ENCODE measurements at regions not wholly inside any gene's neighbourhood (a gene's known extent, or its start where the extent isn't known, plus 50 kb on each side); places are given as distances from the start of the nearest gene placed in this dataset.
"Not testable (repeated sequence)": the region's sequence is repeated elsewhere in the genome, so short reads cannot be mapped to it uniquely, and the experiment has no call there.

DNA sequence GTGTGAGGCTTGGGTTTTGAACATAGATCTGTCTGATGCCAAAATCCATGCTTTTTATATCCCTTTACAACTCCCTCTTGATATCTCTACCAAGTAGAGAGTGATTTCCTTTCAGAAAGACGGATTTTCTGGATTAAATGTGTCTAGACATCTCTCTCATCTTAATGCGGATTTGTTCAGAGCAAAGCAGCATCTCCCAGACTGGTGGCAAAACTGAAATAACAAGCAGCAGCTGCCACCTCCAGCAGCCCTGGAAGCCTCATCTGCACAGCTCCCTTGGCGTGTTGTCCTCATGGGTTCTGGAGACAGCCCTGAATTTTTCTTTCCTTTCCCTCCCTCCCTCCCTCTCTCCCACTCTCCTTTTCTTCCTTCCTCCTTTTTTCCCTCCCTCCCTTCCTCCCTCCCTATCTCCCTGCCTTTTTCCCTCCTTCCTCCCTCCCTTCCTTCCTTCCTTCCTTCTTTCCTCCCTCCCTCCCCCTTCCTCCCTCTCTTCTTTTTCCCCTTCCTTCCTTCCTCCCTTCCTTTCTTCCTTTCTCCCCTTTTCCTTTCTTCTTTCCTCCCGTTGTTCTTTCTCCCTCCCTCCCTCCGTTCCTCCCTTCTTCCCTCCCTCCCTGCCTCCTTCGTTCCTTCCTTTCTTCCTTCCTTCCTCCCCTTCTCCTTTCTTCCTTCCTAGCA is 639.9 kb downstream of the TYW1 start:
- peaks cover 2% of the 10 kb centered on the region for H3K9me3 ChIP-seq (ENCODE audit: control insufficient read depth, insufficient read depth, low read length)
- no peak overlapping the region for H3K27ac ChIP-seq (ENCODE audit: low read depth, low read length)
- DNase-seq (ENCODE audit: low read depth in 4 of 6, low spot score in 6 of 6) = peak in 1 of 6 donors; percentile 64
- H3K27me3 ChIP-seq (ENCODE audit: control insufficient read depth, insufficient read depth, low read length) = peaks cover 4% of the 10 kb centered on the region
- no peak overlapping the region for H3K4me3 ChIP-seq (ENCODE audit: low read depth, low read length)
- WGBS (ENCODE audit: insufficient coverage) = 75% methylated on average over 5 of the region's 6 CpGs
- no peaks in the 10 kb centered on the region for H3K36me3 ChIP-seq (ENCODE audit: control insufficient read depth, insufficient read depth, low read length)
- no peaks in the 10 kb centered on the region for H3K4me1 ChIP-seq (ENCODE audit: control insufficient read depth, insufficient read depth, low read length)

DNA sequence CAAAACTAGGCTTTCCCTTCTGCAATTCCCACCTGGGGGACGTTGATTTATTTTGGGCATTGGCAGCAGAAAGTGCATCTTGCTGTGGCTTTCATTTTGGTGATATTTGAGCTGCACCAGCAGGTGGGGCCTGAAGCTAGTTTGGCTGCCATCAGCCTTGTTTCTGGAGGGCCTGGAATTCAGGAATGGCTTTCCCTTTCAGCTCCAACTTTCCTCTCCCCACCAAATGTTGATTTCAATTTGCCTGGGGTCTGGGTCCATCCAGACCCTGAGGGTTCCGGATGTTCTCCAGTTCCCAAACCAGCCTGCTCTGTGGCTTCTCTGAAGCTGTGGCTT is 640.4 kb downstream of the TYW1 start:
- DNase-seq (ENCODE audit: low read depth in 4 of 6, low spot score in 6 of 6) = peak in 2 of 6 donors; percentile 51 to 53
- no peak overlapping the region for H3K4me3 ChIP-seq (ENCODE audit: low read depth, low read length)
- H3K4me1 ChIP-seq (ENCODE audit: control insufficient read depth, insufficient read depth, low read length) = no peaks in the 10 kb centered on the region
- no peak overlapping the region for H3K27ac ChIP-seq (ENCODE audit: low read depth, low read length)
- no peaks in the 10 kb centered on the region for H3K36me3 ChIP-seq (ENCODE audit: control insufficient read depth, insufficient read depth, low read length)
- H3K9me3 ChIP-seq (ENCODE audit: control insufficient read depth, insufficient read depth, low read length) = peaks cover 2% of the 10 kb centered on the region
- WGBS (ENCODE audit: insufficient coverage) = 92% methylated on average over 1 of the region's 2 CpGs
- H3K27me3 ChIP-seq (ENCODE audit: control insufficient read depth, insufficient read depth, low read length) = peaks cover 2% of the 10 kb centered on the region

DNA sequence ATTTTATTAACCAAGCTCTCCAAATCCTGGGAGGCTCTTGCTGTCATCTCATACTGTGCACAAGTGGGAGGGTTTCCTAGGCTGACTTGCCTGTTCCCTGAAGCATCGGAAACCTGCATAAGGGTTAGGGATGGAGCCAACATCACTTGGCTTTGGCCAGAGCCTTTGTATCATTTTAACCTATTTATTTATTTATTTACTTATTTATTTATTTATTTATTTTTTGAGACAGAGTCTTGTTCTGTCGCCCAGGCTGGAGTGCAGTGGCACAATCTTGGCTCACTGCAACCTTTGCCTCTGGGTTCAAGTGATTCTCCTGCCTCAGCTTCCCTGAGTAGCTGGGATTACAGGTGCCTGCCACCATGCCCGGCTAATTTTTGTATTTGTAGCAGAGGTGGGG is 645.9 kb downstream of the TYW1 start:
- H3K27ac ChIP-seq (ENCODE audit: low read depth, low read length); H3K4me1 ChIP-seq (ENCODE audit: control insufficient read depth, insufficient read depth, low read length); H3K9me3 ChIP-seq (ENCODE audit: control insufficient read depth, insufficient read depth, low read length); H3K36me3 ChIP-seq (ENCODE audit: control insufficient read depth, insufficient read depth, low read length); H3K27me3 ChIP-seq (ENCODE audit: control insufficient read depth, insufficient read depth, low read length); H3K4me3 ChIP-seq (ENCODE audit: low read depth, low read length); DNase-seq (ENCODE audit: low read depth in 4 of 6, low spot score in 6 of 6): not testable (repeated sequence)
- no CpG with 5 or more reads among the region's 3 CpGs for WGBS (ENCODE audit: insufficient coverage)

DNA sequence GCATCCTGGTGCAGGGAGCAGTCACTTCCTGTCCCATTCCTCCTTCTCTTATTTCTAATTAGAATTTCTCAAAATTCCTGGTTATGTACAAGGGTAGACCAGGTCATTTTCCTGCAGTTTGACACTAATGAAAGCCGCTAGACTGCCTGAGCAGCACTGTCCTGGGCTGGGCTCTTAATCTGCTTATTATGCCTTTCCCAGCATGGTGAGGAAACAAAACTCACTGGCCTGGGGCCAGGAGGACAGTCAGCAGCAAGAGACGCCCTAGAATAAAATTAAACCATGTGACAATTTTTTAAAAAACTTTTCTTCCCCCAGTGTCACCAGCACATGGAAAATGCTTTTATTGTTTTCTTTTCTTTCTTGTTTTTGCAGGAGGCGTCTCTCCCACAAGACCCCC is 647.5 kb downstream of the TYW1 start:
- H3K9me3 ChIP-seq (ENCODE audit: control insufficient read depth, insufficient read depth, low read length) = no peaks in the 10 kb centered on the region
- no peaks in the 10 kb centered on the region for H3K27me3 ChIP-seq (ENCODE audit: control insufficient read depth, insufficient read depth, low read length)
- 50% methylated on average over 1 of the region's 3 CpGs for WGBS (ENCODE audit: insufficient coverage)
- no peak overlapping the region for H3K27ac ChIP-seq (ENCODE audit: low read depth, low read length)
- DNase-seq (ENCODE audit: low read depth in 4 of 6, low spot score in 6 of 6) = peak in 1 of 6 donors; percentile 56
- peaks cover 3% of the 10 kb centered on the region for H3K4me1 ChIP-seq (ENCODE audit: control insufficient read depth, insufficient read depth, low read length)
- no peaks in the 10 kb centered on the region for H3K36me3 ChIP-seq (ENCODE audit: control insufficient read depth, insufficient read depth, low read length)
- H3K4me3 ChIP-seq (ENCODE audit: low read depth, low read length) = no peak overlapping the region

DNA sequence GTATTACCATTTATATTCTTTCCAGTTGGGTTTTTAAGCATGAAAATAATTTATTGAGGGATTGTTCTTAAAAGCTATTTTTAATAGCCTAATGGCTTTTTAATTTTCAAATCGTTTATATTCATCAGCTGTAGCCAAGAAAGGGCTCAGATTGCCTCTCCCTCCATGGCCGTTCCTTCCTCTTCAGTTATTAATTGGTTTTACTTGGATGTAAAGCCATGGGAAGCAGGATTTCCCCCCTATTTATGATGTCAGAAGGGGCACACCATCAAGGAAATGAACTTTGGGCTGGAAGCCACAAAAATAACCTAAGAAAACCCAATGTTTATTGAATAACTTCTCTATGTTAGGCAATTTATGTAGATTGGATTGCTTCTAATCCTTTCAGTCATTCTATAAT is 656.3 kb downstream of the TYW1 start:
- H3K27ac ChIP-seq (ENCODE audit: low read depth, low read length) = no peak overlapping the region
- H3K9me3 ChIP-seq (ENCODE audit: control insufficient read depth, insufficient read depth, low read length) = no peaks in the 10 kb centered on the region
- no peaks in the 10 kb centered on the region for H3K4me1 ChIP-seq (ENCODE audit: control insufficient read depth, insufficient read depth, low read length)
- H3K36me3 ChIP-seq (ENCODE audit: control insufficient read depth, insufficient read depth, low read length) = no peaks in the 10 kb centered on the region
- WGBS (ENCODE audit: insufficient coverage) = no CpG with 5 or more reads among the region's 2 CpGs
- H3K27me3 ChIP-seq (ENCODE audit: control insufficient read depth, insufficient read depth, low read length) = no peaks in the 10 kb centered on the region
- no peak for DNase-seq (ENCODE audit: low read depth in 4 of 6, low spot score in 6 of 6)
- no peak overlapping the region for H3K4me3 ChIP-seq (ENCODE audit: low read depth, low read length)

DNA sequence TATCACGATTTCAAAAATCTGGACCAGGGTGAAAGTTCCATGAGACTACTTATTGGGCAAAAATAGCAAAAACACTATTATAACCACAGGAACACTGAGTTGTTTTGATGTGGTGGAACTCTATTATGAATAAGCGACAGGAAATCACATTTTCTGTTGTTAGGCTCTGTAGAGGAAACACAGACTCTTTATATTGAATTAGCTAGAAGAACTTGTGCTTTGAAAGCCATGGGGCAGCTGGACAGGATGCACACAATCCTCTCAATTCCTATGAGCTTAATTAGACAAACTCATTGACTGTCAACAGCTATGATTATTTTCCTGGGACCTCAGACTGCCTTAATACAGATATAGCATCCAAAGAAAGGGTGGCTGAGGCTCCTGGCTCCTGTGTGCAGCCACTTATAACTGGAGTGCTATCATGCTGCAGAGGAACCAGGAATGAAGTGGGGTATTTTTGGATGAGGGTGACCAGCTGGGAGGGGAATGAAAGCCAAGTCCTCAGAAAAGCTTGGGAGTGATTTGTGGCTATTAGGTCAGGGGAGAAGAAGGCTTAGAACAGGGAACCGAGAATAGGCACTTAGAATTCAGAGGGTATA is 657.3 kb downstream of the TYW1 start:
- H3K36me3 ChIP-seq (ENCODE audit: control insufficient read depth, insufficient read depth, low read length) = no peaks in the 10 kb centered on the region
- no peak overlapping the region for H3K27ac ChIP-seq (ENCODE audit: low read depth, low read length)
- no peak for DNase-seq (ENCODE audit: low read depth in 4 of 6, low spot score in 6 of 6)
- H3K4me3 ChIP-seq (ENCODE audit: low read depth, low read length) = no peak overlapping the region
- no CpG with 5 or more reads among the region's 3 CpGs for WGBS (ENCODE audit: insufficient coverage)
- no peaks in the 10 kb centered on the region for H3K27me3 ChIP-seq (ENCODE audit: control insufficient read depth, insufficient read depth, low read length)
- no peaks in the 10 kb centered on the region for H3K4me1 ChIP-seq (ENCODE audit: control insufficient read depth, insufficient read depth, low read length)
- H3K9me3 ChIP-seq (ENCODE audit: control insufficient read depth, insufficient read depth, low read length) = no peaks in the 10 kb centered on the region

DNA sequence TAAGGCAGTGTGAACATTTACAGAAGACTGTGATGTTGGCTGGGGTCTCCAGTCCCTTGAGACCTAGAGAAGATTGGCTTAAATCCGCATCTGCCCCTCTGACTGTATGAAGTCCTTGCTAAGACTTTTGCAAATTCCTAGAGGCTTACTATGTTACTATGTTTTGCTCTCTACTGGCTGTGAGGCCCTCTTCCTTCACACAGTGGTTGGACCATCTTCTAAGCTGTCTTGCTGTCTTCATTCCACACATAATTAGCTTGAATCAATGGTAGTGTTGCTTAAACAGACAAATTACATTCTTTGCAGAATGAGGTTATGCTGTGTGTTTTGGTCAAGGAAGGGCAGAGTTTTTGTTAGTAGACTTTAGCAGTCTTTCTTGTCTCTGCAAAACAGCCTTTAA is 658.0 kb downstream of the TYW1 start:
- no peak overlapping the region for H3K27ac ChIP-seq (ENCODE audit: low read depth, low read length)
- WGBS (ENCODE audit: insufficient coverage) = 88% methylated on average over 1 of the region's 1 CpG
- no peak overlapping the region for H3K4me3 ChIP-seq (ENCODE audit: low read depth, low read length)
- no peaks in the 10 kb centered on the region for H3K36me3 ChIP-seq (ENCODE audit: control insufficient read depth, insufficient read depth, low read length)
- H3K4me1 ChIP-seq (ENCODE audit: control insufficient read depth, insufficient read depth, low read length) = no peaks in the 10 kb centered on the region
- no peaks in the 10 kb centered on the region for H3K27me3 ChIP-seq (ENCODE audit: control insufficient read depth, insufficient read depth, low read length)
- no peak for DNase-seq (ENCODE audit: low read depth in 4 of 6, low spot score in 6 of 6)
- H3K9me3 ChIP-seq (ENCODE audit: control insufficient read depth, insufficient read depth, low read length) = no peaks in the 10 kb centered on the region

DNA sequence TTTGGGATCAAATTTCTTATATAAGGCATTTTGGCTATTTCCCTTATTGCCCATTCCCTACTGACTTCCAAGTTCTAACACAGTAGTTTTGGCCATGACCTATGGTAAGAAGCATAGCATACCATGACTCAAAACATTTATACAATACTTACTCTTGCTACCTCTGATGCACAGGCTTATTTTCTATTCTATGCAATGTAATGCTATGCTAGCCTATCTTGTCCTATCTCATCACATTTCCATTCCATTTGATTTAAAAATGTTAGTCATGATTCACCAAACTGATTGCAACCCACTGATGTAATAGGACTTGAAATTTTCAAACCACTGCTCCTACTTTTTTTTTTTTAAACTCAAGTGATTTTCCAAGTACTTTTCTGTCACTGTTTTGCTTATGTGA is 658.5 kb downstream of the TYW1 start:
- Histone ChIP-seq H3K4me1 (ENCODE audit: control insufficient read depth, insufficient read depth, low read length) (no peaks in the 10 kb centered on the region), H3K27me3 (ENCODE audit: control insufficient read depth, insufficient read depth, low read length) (no peaks in the 10 kb centered on the region), H3K4me3 (ENCODE audit: low read depth, low read length) (no peak overlapping the region), H3K9me3 (ENCODE audit: control insufficient read depth, insufficient read depth, low read length) (no peaks in the 10 kb centered on the region), H3K36me3 (ENCODE audit: control insufficient read depth, insufficient read depth, low read length) (no peaks in the 10 kb centered on the region), H3K27ac (ENCODE audit: low read depth, low read length) (no peak overlapping the region)
- no peak for DNase-seq (ENCODE audit: low read depth in 4 of 6, low spot score in 6 of 6)

DNA sequence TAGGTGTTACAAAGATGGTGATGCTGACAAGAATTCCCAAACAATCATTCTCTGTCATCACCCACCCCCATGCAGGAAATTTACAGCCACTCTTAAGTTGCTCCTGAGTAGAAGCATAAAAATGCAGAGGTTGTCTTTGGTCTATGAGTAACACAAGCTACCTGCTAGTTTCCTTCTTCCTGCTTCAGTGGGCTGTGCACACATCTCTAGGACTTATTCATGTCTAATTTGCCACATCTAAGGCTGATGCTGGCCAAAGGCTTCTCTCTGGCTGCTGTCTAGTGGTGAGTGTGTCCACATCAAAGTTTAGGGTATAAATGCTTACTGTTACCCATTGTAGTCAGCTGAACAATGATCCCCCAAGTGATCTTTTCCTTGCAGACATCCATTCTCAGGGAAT is 662.5 kb downstream of the TYW1 start:
- Histone ChIP-seq H3K27ac (ENCODE audit: low read depth, low read length) (no peak overlapping the region), H3K9me3 (ENCODE audit: control insufficient read depth, insufficient read depth, low read length) (peaks cover 4% of the 10 kb centered on the region), H3K36me3 (ENCODE audit: control insufficient read depth, insufficient read depth, low read length) (no peaks in the 10 kb centered on the region), H3K27me3 (ENCODE audit: control insufficient read depth, insufficient read depth, low read length) (no peaks in the 10 kb centered on the region), H3K4me3 (ENCODE audit: low read depth, low read length) (no peak overlapping the region), H3K4me1 (ENCODE audit: control insufficient read depth, insufficient read depth, low read length) (no peaks in the 10 kb centered on the region)
- no peak for DNase-seq (ENCODE audit: low read depth in 4 of 6, low spot score in 6 of 6)

DNA sequence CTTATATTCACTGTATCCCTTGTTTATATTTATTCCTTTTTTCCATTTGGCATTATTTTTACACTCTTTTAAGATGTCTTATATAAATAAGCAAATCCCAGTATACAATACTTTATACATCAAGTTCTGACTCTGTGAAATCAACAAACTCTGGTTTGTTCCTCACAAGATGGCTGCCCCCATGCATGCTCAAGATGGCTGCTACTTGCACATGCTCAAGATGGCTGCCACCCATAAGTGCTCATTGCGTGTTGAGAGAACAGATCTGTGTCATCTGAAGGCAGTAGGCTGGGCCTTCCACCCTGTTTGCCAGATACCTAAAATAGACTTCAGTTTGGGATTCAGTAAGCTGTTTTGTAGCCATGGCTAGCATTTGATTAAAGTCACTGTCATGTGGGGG is 666.2 kb downstream of the TYW1 start:
- 100% methylated on average over 1 of the region's 1 CpG for WGBS (ENCODE audit: insufficient coverage)
- no peak overlapping the region for H3K27ac ChIP-seq (ENCODE audit: low read depth, low read length)
- no peak for DNase-seq (ENCODE audit: low read depth in 4 of 6, low spot score in 6 of 6)

More for the DNA sequence above, 666.2 kb downstream of the TYW1 start:
- Histone ChIP-seq H3K4me3 (ENCODE audit: low read depth, low read length) (no peak overlapping the region), H3K9me3 (ENCODE audit: control insufficient read depth, insufficient read depth, low read length) (peaks cover 4% of the 10 kb centered on the region), H3K4me1 (ENCODE audit: control insufficient read depth, insufficient read depth, low read length) (no peaks in the 10 kb centered on the region), H3K36me3 (ENCODE audit: control insufficient read depth, insufficient read depth, low read length) (no peaks in the 10 kb centered on the region), H3K27me3 (ENCODE audit: control insufficient read depth, insufficient read depth, low read length) (no peaks in the 10 kb centered on the region)

Measured in spinal cord (tissue), 9 donors.